GM18505 (cell line): ENCODE measurements at regions not wholly inside any gene's neighbourhood (a gene's known extent, or its start where the extent isn't known, plus 50 kb on each side); places are given as distances from the start of the nearest gene placed in this dataset.

Experiments used
- ATAC-seq: cut with Tn5 transposase; IDR thresholded peaks from one replicate; pipeline ENCODE4 v1.9.1; 2021; ENCODE audit not compliant: unreplicated experiment
- POLR2A ChIP-seq: IDR thresholded peaks from 4 replicates; pipeline ENCODE4 v1.6.1; 2011; ENCODE audit warnings: borderline replicate concordance; ENCODE audit not compliant: insufficient read depth, insufficient read length; ENCODE audit errors: extremely low read depth

DNA sequence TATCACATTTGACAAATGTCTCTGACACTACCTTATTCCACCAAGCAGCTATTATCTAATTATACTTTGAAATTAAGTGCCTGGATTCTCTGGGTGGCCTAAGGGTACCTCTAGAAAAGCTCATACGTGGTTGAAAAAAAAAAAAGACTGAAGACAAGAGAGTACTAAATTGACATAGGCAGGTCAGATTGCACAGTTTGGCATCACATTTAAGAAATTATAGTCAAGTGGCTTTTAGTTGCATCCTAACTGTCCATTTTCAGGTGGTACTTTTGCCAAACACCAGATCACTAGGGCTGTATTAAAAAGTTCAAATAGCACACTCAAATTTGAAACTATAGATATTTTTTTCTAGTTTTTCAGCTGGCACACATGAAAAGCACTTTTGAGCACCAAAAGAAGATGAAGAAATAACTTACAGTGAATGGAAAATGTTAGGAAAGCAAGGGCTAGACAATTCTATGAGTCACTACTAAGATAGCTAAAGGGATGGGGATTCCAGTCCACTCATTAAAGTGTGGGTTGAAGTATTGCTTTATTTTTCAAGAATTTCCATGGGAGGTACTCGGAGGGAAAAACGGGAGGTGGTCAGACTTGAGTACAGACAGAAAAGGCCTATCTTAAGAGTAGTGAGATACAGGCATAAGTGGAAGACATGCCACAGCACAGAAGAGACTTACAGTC, 106.5 kb upstream of the COL5A2 start:
- TF ChIP-seq POLR2A = no peak
- ATAC-seq = no peak

GRCh38 chr2:189287363-189287762, 107.8 kb upstream of the COL5A2 start:
- TF ChIP-seq POLR2A = no peak
- no peak for ATAC-seq

GRCh38 chr2:189287982-189288521, 108.5 kb upstream of the COL5A2 start:
- no peak for TF ChIP-seq POLR2A
- ATAC-seq = peak; percentile 87

- no peak for TF ChIP-seq POLR2A
- ATAC-seq = no peak
These were observed 111.9 kb upstream of the COL5A2 start for GRCh38 chr2:189291460-189291859.

GRCh38 chr2:189293164-189293563, 113.6 kb upstream of the COL5A2 start:
- no peak for TF ChIP-seq POLR2A
- ATAC-seq = no peak

- no peak for ATAC-seq
- no peak for TF ChIP-seq POLR2A
These were observed 117.9 kb upstream of the COL5A2 start for GRCh38 chr2:189297446-189297845.

GRCh38 chr2:189298038-189298437, 118.5 kb upstream of the COL5A2 start:
- no peak for TF ChIP-seq POLR2A
- ATAC-seq = no peak

- ATAC-seq = no peak
- TF ChIP-seq POLR2A = no peak
These were observed 118.9 kb upstream of the COL5A2 start for GRCh38 chr2:189298481-189298880.

DNA sequence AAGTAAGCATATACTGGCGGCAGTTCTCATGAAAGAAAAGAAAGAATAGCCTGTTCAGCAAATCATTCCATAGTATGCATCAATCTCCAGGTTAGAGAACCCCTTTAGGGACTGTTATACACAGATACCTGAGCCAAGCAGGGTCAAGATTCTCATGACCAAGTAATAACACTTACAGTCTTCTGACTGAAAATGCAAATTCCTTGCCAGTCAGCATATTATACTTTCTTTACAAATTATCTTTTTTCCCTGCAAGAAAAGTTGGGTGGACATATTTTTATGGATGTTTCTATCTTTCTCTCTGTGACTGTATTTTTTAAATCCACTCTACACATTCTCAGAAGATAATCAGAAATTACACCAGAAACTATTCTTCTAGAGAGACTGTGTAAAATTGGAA, 120.4 kb upstream of the COL5A2 start:
- no peak for TF ChIP-seq POLR2A
- ATAC-seq = no peak

DNA sequence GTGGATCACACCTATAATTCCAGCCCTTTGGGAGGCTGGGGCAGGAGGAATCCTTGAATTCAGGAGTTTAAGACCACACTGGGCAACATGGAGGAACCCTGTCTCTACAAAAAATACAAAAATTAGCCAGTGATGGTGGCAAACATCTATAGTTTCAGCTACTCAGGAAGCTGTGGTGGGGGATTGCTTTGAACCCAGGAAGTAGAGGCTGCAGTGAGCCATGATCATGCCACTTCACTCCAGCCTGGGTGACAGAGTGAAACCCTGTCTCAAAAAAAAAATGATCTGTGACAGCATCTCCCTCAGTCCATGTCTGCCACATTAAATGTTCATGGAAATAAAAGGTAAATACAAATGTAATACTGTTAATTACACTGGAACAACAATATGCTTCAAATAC, 121.4 kb upstream of the COL5A2 start:
- no peak for ATAC-seq
- TF ChIP-seq POLR2A = no peak

- no peak for TF ChIP-seq POLR2A
- ATAC-seq = no peak
These were observed 122.8 kb upstream of the COL5A2 start for GRCh38 chr2:189302274-189302948.

DNA sequence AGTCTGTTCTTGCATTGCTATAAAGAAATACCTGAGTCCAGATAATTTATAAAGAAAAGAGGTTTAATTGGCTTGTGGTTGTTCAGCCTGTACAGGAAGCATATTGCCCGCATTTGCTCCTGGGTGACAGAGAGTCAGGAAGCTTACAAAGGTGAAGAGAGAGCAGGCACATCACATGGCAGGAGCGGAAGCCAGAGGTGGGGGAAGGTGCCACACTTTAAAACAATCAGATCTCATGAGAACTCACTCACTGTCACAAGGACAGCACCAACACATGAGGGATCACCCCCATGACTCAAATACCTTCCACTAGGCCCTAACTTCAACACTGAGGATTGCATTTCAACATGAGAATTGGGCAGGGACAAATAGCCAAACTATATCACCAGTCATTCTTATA, 124.8 kb upstream of the COL5A2 start:
- no peak for ATAC-seq

DNA sequence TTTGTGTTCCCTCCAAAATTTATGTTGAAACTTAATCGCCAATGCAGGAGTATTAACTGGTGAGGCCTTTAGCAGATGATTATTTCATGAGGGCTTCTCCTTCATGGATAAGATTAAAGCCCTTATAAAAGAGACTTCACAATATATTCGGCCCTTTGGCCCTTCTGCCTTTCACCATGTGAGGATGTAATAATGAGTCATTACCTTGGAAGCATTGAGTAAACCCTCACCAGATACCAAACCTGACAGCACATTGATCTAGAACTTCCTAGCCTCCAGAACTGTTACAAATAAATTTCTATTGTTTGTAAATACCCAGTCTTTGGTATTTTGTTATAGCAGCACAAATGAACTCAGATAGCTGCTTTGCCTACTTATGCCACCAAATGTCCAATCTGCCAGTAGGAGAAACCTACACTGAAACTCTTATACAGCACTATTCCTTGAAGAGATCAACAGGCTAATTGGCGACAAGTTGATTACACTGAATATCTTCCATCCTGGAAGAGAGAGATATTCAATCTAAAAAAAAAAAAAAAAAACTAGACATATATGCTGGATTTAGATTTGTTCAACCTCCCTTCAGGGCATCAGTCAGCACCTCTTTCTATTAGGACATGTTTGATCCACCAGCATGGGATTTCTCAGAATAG, 125.9 kb upstream of the COL5A2 start:
- ATAC-seq = no peak
- no peak for TF ChIP-seq POLR2A

More for the DNA sequence above, 124.8 kb upstream of the COL5A2 start:
- no peak for TF ChIP-seq POLR2A

- ATAC-seq = no peak
- TF ChIP-seq POLR2A = no peak
These were observed 127.0 kb upstream of the COL5A2 start for GRCh38 chr2:189306525-189306924.
